Lower leg skin (tissue), 3 donors: ENCODE measurements at regions not wholly inside any gene's neighbourhood (a gene's known extent, or its start where the extent isn't known, plus 50 kb on each side); places are given as distances from the start of the nearest gene placed in this dataset.

ENCODE experiments used
- POLR2A ChIP-seq, 2 donors: fragments of 450-650 bp; IDR thresholded peaks; one replicate each; pipeline ENCODE4 v1.6.1; 2016 to 2017; ENCODE audit warnings: antibody characterized with exemption in 2 of 2, mild to moderate bottlenecking in 1 of 2, moderate library complexity in 1 of 2
- TF ChIP-seq, protein P1 (sequence below), 3 donors: fragments of 450-650 bp; IDR thresholded peaks; one replicate each; pipeline ENCODE4 v1.5.1; 2016; ENCODE audit warnings: antibody characterized with exemption in 3 of 3, mild to moderate bottlenecking in 3 of 3, moderate library complexity in 2 of 3

DNA sequence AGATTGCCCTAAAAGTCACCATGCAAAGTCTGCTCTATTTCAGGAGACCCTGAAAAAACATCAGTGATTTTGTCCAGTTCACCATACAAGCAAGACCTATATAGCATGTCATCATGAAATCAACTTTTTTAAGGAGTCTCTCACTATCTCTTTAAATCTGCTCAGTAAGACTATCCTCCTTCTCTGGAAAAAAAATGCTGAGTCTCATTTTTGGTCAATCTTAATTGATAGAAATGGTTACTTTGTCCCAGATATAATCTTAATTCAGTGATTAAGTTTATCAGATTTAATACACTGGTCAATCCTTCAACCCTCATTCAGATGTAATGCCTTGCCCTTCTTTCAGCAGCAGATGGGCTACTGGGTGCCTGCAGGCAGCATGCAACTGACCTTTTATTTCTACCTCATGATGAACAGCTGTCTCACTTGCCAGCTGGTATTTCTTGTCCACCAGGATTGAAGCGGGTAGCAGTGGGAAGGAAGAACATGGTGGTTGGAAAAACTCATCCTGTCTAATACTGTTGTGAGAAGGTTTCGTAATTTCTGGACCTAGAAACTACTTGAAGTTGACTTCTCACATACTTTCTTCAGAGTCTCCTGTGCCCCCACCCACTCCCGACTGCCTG lies 375.3 kb downstream of the DNAH5 start:
- no peak for TF ChIP-seq POLR2A (IDR thresholded peaks at IDR 0.05)
- TF ChIP-seq, protein P1, sequence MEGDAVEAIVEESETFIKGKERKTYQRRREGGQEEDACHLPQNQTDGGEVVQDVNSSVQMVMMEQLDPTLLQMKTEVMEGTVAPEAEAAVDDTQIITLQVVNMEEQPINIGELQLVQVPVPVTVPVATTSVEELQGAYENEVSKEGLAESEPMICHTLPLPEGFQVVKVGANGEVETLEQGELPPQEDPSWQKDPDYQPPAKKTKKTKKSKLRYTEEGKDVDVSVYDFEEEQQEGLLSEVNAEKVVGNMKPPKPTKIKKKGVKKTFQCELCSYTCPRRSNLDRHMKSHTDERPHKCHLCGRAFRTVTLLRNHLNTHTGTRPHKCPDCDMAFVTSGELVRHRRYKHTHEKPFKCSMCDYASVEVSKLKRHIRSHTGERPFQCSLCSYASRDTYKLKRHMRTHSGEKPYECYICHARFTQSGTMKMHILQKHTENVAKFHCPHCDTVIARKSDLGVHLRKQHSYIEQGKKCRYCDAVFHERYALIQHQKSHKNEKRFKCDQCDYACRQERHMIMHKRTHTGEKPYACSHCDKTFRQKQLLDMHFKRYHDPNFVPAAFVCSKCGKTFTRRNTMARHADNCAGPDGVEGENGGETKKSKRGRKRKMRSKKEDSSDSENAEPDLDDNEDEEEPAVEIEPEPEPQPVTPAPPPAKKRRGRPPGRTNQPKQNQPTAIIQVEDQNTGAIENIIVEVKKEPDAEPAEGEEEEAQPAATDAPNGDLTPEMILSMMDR (IDR thresholded peaks at IDR 0.05), result no peak
